DMS79 treated with DMSO at 0.1 percent for 48 hours (cell line): ENCODE measurements at regions not wholly inside any gene's neighbourhood (a gene's known extent, or its start where the extent isn't known, plus 50 kb on each side); places are given as distances from the start of the nearest gene placed in this dataset.
"Not testable (repeated sequence)": the region's sequence is repeated elsewhere in the genome, so short reads cannot be mapped to it uniquely, and the experiment has no call there.

Experiments used
- DNase-seq: peaks from one replicate; lab custom pipeline; 2025; lab: John Stamatoyannopoulos, UW

DNA sequence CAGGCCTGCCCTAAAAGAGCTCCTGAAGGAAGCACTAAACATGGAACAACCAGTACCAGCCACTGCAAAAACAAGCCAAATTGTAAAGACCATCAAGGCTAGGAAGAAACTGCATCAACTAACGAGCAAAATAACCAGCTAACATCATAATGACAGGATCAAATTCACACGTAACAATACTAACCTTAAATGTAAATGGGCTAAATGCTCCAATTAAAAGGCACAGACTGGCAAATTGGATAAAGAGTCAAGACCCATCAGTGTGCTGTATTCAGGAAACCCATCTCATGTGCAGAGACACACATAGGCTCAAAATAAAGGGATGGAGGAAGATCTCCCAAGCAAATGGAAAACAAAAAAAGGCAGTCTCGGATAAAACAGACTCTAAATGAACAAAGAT, 117.7 kb upstream of the ETV3 start:
- DNase-seq = not testable (repeated sequence)

DNA sequence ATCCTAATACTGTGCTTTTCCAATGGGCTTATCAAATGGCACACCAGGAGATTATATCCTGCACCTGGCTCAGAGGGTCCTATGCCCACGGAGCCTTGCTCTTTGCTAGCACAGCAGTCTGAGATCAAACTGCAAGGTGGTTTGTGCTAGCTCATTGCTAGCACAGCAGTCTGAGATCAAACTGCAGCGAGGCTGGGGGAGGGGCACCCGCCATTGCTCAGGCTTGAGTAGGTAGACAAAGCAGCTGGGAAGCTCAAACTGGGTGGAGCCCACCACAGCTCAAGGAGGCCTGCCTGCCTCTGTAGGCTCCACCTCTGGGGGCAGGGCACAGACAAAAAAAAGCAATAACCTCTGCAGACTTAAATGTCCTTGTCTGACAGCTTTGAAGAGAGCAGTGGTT, 116.0 kb upstream of the ETV3 start:
- DNase-seq = not testable (repeated sequence)

DNA sequence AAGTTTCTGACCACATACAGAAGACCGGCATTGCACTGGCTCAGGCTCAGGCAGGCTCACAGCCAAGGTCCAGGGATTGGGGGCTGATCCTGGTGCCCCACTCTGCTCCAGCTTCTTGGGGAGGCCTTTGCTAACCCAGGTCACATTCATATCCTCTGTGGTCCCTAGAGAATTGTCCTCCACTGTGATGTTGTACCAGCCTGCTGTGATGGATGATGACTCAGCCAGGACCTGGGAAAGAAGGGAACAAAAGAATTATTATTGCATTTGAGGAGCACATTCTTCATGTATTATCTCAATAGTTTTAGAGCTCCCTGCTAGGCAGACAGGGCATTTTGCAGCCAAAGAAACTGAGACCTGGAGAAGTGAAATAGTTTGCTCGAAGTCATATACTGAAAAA, 114.3 kb upstream of the ETV3 start:
- DNase-seq = no peak

DNA sequence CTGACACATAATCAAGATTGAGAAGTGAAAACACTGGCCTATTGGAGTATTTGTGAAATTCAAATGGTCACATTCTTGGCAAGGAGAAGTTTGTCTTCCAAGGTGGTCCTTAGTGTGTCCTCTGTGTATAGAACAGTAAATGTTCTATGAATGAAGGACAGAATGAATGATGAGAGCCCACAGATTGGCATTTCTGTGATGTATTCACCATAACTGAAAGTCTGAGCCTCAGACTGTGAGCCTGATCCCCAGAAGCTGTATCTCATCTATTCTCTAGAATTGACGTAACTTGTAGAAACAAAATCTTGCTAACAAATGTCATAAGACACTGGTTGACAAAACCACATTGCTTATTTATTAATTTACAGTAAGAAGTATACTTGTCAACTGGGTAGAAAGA, 111.5 kb upstream of the ETV3 start:
- DNase-seq = no peak

DNA sequence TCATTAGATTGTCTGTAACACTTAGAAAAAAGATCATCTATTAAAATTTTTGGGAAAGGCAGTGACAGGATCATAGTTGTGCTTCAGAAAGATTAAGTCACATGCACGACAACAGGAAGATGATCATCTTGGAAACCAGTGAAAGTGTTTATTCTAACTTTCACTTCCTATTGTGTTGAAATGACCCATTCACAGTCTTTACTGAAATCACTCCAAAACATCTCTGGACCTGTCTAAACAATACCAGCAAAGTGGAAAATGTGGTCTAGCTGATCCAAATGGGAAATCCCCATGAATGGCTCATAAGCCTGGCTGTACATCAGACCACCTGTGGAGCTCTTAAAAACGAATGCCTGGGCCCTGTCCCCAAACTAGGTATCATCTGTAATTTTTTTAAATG, 111.1 kb upstream of the ETV3 start:
- no peak for DNase-seq

DNA sequence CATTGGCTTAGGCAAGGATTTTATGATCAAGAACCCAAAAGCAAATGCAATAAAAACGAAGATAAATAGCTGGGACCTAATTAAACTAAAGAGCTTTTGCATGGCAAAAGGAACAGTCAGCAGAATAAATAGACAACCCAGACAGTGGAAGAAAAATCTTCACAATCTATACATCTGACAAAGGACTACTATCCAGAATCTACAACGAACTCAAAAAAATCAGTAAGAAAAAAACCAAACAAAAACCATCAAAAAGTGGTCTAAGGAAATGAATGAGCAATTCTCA, 109.5 kb upstream of the ETV3 start:
- DNase-seq = not testable (repeated sequence)

DNA sequence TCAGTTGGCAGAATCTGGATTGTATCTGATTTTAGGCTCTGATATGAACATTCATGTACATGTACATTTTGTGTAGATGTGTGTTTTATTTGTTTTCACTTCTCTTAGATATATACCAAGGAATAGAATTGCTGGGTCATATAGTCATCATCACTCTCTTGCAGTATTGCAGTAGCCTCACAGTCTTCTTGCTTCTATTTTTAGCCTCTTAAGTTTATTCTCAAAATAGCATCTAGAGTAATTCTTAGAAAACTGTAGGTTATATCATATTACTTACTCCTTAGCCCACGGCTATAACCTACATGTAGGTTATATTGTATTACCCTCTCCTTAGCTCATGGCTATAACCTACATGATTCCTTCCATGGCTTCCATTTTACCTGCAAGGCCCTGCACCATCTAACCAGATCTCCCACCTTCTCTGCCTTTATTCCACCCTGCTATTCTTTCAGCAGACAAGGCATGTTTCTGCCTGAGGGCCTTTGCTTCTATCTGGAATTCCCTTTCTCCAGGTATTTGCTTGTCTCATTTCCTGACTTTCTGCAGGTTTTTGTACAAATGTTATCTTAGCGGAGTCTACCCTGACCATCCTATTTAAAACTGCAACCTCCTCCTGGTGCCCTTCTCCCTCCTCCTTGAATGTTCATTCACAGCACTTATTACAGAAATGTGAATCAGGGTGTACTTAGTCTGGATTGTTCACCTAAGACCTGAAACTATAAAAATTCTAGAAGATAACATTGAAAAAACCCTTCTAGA, 109.0 kb upstream of the ETV3 start:
- no peak for DNase-seq

DNA sequence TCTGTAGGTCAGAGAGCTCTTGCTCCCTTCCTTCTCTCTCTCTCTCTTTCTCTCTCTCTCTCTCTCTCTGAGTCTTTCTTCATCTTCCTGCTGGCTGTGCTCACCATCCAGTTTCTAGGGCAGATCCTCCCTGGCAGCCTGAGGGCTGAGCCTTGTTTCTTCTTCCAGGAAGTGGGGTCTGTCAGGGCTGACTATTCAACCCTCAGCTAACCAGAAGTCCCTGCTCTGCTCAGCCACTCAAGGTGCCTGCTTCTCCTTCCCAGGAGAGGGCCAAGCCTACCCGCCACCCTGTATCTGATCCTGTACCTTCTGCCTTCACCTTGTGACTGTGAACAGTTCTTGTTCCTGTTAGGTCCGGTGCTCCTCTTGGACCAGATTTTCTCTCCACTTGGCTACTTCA, 107.6 kb upstream of the ETV3 start:
- DNase-seq = no peak

DNA sequence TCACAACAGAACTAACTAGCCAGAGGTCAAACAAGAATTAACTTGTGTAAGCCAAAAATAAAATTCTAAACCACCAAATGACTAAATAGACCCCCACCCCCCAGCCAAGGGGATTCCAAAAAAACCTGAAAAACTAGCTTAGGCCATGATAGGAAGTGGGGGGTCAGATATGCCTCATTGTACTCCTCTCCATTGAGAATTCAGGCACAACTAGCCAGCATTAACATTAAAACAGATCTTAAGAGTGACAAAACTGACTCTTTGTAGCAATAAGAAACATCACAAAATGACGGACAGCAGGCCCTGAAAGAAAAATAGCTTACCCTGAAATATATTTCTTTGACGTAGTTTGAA, 103.0 kb upstream of the ETV3 start:
- DNase-seq = no peak

DNA sequence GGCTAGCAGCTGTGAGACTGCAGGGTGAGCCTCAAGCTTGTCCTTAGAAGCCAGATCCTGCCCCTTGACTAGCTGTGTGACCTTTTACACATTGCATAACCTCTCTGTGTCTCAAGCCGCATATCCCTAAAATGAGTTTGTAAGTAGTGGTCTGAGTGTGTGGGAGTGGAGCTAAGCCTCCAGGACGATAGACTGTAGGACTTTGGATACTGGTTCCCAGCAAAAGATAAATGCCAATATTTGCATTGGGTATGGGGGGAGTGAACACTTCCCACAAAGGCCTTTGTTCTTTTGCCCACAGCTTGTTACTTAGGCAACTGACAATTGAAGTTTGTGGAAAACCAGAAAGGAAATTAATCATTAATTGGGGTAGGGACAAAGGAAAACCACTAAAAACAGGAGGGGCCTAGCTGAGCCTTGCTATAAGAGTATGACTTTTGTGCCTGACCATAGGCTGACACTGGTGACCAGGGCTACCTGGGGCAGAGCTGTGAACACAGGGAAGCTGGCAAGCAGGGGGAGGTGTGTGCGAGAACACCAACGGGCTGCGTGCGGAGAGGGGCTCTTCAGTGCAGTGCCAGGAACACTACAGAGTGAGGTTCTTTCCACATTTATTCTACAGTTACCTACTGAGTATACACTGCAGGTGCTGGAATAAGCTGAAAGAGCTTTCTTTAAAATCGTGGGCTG, 102.4 kb upstream of the ETV3 start:
- DNase-seq = no peak

DNA sequence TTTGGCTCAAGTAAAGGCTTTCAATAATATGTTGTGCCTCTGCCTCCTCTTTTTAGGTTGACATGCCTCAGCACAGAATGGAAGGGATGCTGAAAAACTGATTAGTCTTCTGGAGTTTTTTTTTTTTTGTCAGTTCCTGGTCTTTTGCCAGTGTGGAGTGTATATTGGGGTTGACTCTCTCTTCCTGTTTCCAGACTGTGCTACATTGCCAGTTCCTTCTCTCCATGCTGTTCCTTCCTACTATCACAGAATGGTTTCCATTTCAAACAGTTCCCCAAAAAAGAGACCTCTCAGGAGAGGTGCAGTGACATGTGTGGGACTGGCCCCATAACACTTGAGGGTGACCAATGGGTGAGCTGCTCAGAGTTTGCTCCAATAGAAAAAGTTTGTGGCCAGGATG, 101.7 kb upstream of the ETV3 start:
- no peak for DNase-seq

DNA sequence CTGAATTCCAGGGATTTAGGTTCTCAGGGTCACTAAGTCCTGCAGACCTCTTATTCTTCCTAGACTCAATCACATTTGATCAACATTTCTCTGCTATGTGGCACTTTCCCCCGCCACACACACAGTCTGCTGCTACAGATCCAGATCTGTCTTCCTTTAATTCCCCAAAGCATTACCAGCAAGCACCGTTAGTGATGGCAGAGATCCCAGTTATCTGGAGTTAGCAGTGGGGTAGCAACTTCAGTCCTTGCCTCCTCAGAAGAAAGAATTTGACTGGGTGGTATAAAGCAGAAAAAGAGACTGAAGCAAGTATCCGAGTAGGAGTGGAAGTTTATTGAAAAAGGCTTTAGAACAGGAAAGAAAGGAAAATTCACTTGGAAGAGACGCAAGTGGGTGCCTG, 100.4 kb upstream of the ETV3 start:
- DNase-seq = no peak

DNA sequence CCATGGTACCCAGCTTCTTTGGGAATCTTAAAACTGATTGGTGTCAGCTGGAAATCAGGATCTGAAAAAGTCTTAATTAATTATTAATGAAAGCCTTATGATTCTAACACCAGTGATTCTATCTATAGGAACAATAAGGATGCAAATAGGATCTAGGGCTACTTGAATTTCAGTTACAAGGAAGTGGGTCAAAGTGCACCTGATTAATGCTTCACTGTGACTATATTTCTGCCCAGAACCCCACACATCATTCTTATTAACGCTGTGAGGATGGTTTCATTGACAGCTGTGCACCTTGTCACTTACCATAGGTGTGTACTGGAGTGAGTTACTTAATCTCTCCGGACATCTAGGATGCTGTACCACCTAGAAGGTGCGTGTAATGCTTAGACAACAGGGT, 99.8 kb upstream of the ETV3 start:
- no peak for DNase-seq

DNA sequence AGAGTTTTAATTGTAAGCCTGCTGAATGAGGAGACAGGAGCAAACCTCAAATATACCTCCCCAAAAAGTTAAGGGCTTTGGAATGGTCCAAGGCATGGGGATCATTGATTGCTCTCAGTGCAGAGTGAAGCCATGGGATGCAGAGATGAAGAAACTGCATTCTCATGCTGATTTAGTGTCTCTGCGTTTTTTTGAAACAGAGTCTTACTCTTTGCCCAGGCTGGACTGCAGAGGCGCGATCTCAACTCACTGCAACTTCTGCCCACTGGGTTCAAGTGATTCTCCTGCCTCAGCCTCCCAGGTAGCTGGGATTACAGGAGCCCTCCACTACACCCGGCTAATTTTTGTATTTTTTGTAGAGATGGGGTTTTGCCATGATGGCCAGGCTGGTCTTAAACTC, 99.3 kb upstream of the ETV3 start:
- no peak for DNase-seq

DNA sequence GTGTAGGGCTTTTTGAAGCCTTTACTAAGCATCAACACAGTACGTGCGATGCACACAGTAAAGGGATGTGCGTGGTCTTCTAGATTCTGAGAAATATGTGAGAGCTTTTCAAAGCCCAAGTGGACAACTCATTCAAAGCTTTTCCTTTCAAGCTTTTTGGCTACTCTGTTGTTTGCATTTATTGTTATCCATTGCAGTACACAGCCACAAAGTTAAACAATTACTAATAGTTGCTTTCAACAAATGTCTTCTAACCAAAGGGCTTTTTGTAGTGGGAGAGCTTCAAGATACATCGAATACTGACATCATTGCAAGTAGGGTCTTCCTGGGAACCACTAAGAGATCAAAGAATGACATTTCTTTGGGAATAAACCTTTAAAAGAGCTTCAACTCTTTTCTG, 97.9 kb upstream of the ETV3 start:
- DNase-seq = no peak

DNA sequence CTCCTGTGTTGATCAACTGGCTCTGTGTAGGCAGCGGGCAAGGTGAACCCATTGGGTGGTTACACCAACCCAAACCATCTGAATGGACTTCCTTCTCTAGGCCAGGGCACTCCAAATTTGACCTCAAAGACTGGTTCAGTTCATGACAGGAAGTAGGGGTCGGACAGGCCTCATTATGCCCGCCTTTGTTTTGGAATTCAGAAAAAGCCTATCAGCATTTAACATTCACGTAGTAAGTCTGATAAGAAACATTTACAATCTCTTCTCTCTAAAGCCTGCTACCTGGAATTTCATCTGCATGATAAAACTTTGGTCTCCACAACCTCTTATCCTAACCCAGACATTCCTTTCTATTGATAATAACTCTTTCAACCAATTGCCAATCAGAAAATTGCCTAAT, 97.1 kb upstream of the ETV3 start:
- no peak for DNase-seq

DNA sequence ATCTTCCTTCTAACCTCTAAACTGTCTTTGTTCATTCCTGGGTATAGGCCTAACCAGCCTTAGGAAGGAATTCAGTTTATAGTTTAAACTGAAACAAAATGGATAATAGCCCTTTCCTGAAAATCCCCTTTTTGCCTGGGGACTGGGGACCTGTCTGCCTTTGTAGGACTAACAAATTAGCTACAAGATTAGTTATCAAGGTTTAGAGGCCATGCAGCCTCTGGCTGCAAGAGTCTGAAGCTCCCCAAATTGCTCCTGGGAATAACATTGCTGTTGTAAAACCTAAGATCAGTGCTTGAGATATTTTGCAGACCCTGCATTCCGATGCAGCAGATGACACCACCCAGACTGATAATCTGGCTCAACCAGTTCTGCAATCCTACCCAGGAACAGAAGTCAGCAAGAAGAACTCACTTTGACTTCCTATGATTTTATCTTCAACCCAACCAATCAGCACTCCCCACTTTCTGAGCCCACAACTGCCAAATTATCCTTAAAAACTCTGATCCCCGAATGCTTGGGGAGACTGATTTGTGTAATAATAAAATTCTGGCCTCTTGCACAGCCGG, 96.6 kb upstream of the ETV3 start:
- DNase-seq = no peak

DNA sequence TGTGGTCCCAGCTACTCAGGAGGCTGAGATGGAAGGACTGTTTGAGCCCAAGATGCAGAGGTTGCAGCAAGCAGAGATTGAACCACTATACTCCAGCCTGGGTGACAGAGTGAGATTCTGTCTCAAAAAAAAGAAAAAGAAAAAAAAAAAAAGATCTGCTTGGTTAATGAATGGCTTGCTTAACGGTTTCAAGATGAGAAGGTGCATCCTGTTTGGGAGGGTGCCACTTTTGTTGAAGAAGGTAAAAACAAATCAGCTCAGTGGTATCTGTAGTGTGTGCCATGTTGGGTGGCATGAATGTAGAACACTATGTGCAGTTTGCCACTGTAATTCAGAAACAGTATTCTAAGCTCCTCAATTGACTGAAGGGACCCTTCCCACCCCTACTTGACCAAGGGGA, 94.9 kb upstream of the ETV3 start:
- no peak for DNase-seq

DNA sequence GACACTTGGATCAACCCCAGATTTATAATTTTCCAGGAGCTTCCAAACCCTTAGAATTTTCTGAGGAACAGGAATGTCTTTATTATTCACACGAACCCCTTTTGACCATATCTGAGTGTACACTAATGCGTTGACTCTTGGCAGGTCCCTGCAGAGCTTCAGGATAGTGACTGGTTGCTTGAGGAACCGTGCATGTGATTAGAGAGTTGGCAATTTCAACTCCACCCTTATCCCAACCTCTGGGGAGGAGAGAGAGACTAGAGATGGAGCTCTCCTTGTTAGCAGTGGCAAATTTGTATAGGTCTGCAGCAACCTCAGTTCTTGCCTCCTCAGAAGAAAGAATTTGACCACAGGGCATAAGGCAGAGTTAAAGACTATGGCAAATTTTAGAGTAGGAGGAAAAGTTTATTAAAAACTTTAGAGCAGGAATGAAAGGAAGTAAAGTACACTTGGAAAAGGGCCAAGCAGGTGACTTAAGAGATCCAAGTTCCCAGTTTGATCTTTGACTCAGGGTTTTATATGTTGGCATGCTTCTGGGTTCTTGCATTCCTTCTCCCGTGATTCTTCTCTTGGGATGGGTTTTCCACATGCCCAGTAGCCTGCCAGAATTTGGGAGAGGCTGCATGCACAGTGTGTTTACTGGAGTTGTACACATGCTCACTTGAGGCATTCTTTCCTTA, 93.8 kb upstream of the ETV3 start:
- no peak for DNase-seq

DNA sequence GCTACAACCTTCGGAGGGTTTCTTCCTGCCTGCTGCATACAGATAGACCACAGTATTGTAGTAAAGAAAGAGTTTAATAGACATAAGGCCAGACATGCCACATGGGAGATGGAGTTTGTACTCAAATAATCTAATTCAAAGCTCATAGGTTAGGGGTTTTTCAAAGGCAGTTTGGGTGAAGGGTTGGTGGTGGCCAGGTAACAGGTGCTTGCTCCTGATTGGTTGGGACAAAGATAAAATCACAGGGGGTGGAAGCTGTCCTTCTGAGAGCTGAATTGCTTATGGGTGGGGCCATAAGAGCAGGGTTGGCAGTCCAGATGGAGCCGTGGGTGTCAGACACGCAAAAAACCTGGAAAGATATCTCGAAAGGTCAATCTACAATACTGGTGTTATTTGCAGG, 92.3 kb upstream of the ETV3 start:
- DNase-seq = no peak

DNA sequence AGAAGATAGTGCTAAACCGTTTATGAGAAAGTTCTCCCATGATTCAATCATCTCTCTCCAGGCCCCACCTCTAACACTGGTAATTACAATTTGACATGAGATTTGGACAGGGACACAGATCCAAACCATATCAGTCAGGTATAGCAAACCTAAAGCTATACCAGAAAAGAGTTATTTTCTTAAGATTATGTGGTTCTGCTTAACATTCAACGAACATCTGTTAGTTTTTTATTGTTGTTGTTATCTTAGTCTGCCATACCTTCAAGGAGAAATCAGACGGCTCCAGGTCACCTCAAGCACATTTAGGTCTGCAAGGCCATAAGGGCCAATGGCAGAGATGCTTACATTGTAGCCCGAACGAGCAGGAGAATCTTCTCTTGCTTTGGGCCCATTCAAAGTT, 89.5 kb upstream of the ETV3 start:
- DNase-seq = no peak

DNA sequence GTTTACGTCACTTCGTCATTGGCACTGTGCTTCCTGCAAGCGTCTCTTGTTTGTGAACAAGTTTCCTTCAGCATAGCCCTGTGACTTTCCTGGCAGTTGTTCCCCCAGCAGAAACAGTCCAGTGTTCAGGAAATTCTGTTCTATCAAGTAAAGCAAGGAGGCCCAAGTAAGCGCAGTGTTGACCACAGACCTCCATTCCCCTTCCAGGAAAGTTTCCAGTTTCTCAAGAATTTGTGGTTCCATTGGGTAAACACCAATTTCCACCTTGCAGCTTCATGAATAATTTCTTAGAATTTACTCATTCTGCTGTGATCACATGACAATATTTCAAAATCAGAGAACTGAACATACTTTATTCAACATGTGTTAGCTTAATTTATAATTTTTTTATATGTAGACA, 88.5 kb upstream of the ETV3 start:
- no peak for DNase-seq

DNA sequence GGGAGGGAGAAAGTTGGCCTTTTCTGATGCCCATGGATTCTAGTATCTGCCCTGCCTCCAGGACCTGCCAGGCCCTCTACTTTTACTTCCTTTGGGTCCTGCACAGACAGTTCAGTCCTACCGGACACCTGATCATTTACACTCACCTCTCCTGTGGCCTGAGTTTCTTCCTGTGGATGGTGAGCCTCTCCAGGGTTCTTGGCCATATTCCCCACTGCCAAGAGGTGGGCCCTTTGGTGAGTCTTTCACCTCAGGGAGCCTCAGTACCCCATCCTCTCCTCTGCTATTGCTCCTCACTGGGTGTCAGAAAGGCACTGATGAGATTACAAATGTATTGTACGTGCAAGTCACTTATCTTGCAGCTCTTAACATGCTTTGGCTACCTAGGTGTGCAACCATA, 81.4 kb upstream of the ETV3 start:
- no peak for DNase-seq
